Gastroesophageal sphincter (tissue), 2 donors: ENCODE measurements at regions not wholly inside any gene's neighbourhood (a gene's known extent, or its start where the extent isn't known, plus 50 kb on each side); places are given as distances from the start of the nearest gene placed in this dataset.

Experiments used
- POLR2A ChIP-seq, 2 donors: fragments of 450-650 bp; IDR thresholded peaks; one replicate each; pipeline ENCODE4 v1.6.1; 2017; ENCODE audit warnings: antibody characterized with exemption in 2 of 2, mild to moderate bottlenecking in 2 of 2, moderate library complexity in 1 of 2
- POLR2AphosphoS5 ChIP-seq: sonication (generic); formaldehyde crosslinking; IDR thresholded peaks from one replicate; pipeline ENCODE4 v1.6.1; 2017; ENCODE audit warnings: antibody characterized with exemption

GRCh38 chr13:87287721-87288120, 383.4 kb upstream of the SLITRK5 start:
- no peak for TF ChIP-seq POLR2A (IDR thresholded peaks at IDR 0.05)
- no peak for TF ChIP-seq POLR2AphosphoS5
